Endometrial microvascular endothelial cells (primary cell): ENCODE measurements at regions not wholly inside any gene's neighbourhood (a gene's known extent, or its start where the extent isn't known, plus 50 kb on each side); places are given as distances from the start of the nearest gene placed in this dataset.

ENCODE experiments used
- in situ Hi-C: cut with HindIII; loops from 2 replicates; pipeline ENCODE4 v1.10.0; 2017; ENCODE audit warnings: low sequenced_read_pairs, low pct_unique_long_range_greater_than_20kb; ENCODE audit errors: inconsistent ontology term

- in situ Hi-C loops = loop anchor here (25.0 kb wide), 1 partner anchor 287 kb away; no protein-coding TSS in a partner anchor
These were observed 81.0 kb upstream of the FGF3 start for GRCh38 chr11:69899957-69900821.

GRCh38 chr11:69900822-69901302, 81.6 kb upstream of the FGF3 start:
- in situ Hi-C loops = loop anchor here (25.0 kb wide), 1 partner anchor 286 kb away; no protein-coding TSS in a partner anchor

GRCh38 chr11:69902337-69902736, 83.1 kb upstream of the FGF3 start:
- in situ Hi-C loops = loop anchor here (25.0 kb wide), 1 partner anchor 285 kb away; no protein-coding TSS in a partner anchor

GRCh38 chr11:69903211-69903610, 84.0 kb upstream of the FGF3 start:
- in situ Hi-C loops = loop anchor here (25.0 kb wide), 1 partner anchor 284 kb away; no protein-coding TSS in a partner anchor

DNA sequence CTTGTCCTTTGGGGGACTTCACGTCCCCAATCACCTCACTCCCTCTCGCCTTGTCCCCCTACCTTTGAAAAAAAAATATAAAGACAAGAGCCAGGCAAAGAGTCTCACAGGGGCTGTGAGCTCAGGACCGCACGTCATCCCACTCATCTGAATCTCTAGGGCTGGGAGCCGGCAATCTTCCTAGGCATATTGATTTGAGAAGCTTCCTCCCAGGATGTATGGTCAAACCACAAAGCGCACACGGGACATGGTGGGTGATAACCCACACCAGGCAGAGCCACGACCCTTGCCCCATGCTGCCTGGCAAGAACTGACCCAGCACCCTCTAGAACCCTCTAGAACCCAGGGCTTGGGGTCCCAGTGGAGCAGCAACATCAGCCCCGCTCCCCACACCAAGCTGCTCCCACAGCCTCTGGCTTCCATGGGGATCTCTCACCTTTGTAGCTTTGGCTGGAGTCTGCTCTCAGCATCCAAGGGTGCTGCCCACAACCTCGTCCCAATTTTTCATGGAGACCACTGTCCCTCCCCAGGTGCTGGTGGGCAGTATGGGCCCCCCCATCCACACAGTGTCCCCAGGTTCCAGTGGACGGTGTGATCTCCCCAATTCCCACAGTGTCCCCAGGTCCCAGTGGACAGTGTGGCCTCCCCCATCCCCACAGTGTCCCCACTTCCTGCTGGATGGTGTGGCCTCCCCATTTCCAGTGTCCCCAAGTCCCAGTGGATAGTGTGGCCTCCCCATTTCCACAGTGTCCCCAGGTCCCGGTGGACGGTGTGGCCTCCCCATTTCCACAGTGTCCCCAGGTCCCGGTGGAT, 85.2 kb upstream of the FGF3 start:
- in situ Hi-C loops = loop anchor here (25.0 kb wide), 1 partner anchor 283 kb away; no protein-coding TSS in a partner anchor

GRCh38 chr11:69904974-69905535, 85.8 kb upstream of the FGF3 start:
- in situ Hi-C loops = loop anchor here (25.0 kb wide), 1 partner anchor 282 kb away; no protein-coding TSS in a partner anchor

DNA sequence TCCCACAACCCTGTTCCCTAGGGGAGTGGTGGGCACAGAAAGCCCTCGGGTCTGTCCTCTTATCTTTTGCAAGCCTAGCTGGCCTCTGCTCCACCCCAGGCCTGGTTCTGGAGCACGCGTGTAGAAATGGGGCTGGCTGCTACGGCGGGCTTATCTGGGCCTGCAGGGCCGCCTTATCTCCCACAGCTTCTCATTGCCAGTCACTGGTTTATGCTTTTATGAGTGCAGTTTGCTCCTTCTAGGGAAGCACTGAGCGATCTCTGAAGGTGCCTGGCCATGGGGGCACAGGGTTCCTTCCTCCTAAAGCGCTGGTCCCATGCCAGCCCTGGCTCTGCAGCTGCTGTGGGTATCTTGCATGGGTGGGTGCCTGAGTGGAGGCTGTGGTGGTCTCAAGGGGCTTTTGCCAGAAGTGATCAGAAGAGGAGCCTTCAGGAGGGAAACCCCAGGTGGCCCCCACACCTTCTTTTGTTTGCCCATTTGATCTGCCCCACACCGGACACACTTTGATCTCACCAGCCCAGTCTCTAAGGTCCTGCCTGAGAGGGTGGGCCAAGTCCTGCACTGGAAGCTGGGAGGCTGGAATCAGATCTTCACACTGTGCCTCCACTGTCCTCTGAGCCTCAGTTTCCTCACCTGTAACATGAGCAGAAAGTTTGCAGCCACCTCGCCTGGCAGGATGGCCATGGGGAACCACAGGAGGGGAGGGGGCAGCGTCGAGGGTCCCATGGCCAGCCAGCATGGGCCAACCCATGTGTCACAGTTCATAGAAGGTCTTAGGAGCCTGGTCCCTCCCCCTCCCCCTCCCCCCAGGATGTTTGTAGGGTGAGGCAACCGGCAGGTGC, 86.6 kb upstream of the FGF3 start:
- in situ Hi-C loops = loop anchor here (25.0 kb wide), 1 partner anchor 281 kb away; no protein-coding TSS in a partner anchor

- in situ Hi-C loops = loop anchor here (25.0 kb wide), 1 partner anchor 281 kb away; no protein-coding TSS in a partner anchor
These were observed 87.3 kb upstream of the FGF3 start for GRCh38 chr11:69906453-69906907.

- in situ Hi-C loops = loop anchor here (25.0 kb wide), 1 partner anchor 280 kb away; no protein-coding TSS in a partner anchor
These were observed 88.4 kb upstream of the FGF3 start for GRCh38 chr11:69907611-69908010.

DNA sequence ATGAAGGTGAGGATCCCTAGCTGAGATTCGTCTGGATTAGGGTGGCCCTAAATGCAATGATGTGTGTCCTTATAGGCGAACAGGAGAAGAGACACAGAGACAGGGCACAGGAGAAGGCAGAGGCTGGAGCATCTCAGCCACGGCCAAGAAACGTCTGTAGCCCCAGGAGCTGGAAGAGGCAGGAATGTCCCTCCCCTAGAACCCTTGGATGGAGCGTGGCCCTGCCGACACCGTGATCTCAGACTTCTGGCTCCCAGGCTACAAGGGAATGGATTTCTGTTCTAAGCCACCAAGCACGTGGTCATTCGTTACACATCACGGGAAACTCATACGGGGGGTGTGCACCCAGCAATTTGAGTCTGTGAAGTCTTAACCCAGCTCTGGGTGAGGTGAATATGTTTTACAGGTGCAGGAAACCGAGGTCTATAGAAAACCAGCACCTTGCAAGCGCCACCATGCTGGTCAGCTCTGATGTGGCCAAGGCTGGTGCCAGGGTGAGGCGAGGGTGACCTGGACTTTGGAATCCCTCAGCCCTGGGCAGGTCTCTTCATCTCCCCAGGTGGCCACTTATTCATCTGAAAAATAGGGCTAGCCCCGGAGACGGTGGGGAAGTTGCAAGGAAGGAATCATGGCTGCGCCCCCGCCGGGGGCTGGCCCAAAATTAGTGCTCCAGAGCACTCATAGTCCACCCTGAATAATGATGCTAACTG, 89.5 kb upstream of the FGF3 start:
- in situ Hi-C loops = loop anchor here (25.0 kb wide), 1 partner anchor 279 kb away; no protein-coding TSS in a partner anchor

GRCh38 chr11:69909561-69910518, 90.6 kb upstream of the FGF3 start:
- in situ Hi-C loops = loop anchor here (25.0 kb wide), 1 partner anchor 277 kb away; no protein-coding TSS in a partner anchor

DNA sequence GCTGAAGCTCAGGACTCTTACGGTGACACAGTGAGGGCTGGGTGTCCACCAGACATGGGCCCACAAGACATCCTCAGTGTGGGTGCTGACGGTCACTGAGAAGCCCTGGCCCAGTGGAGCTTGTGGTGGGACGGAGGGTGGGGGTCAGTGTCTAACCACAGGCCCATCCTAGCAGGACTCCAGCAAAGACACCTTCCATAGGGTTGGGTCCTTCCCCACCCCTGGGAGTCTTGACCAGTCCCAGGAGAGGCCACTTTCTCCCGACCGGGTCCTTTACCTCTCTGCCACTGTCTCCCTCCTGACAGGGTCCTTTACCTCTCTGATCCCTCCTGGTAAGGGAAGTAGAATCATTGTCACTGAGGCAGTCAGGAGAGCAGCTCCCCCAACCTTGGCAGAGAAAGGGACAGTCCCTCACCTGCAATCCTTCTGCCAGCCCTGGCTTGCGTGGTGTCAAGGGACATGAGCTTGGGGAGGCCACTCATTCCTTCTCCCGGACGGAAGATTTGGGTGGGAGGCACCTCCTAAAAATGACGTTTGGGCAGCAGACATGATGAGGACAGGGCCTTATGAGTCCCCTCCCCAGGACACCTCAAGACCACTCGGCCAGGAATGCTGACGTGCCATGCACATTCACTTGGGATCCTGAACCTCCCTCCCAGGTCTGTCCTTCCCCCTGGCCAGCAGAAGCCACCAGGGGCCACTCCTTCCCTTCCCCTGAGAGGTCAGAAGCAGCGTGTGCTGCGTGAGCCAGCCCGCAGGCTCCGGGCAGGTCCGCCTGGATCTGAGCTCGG, 91.5 kb upstream of the FGF3 start:
- in situ Hi-C loops = loop anchor here (25.0 kb wide), 1 partner anchor 277 kb away; no protein-coding TSS in a partner anchor

- in situ Hi-C loops = loop anchor here (25.0 kb wide), 1 partner anchor 276 kb away; no protein-coding TSS in a partner anchor
These were observed 92.3 kb upstream of the FGF3 start for GRCh38 chr11:69911310-69912160.

DNA sequence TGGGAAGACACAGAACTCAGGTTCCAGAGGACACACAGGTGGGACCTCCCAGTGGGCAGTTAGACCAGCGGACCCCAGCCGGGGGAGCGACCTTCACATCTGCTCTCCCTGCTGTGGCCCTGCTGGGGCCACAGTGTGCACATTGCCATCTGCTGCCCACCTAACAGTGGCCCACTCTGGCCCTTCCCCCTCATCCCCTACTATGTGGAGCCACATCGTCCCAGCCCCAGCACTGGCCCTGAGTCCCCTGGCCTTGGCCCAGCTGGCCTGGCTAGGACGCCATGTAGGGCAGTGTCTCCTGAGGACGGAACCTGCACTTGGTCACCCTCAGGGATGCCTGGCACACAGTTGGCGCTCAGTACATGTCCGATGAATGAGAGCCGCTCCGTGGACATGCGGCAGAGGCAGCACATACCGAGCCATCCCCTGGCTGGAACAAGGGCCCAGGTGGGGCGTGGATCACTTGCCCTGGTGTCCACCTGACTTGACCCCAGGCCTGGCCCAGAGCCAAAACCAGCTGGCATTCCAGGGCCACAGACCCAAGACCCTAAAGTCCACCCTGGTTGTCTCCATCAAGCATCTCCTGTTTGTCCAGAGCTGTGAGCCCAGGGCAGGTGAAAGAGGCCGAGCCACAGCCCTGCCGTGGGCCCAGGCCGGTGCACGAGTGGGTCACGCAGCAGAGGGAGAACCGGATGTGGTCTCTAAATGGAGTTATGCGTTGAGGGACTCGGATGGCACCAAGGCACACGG, 93.1 kb upstream of the FGF3 start:
- in situ Hi-C loops = loop anchor here (25.0 kb wide), 1 partner anchor 275 kb away; no protein-coding TSS in a partner anchor
